ENCODE measurements at regions not wholly inside any gene's neighbourhood (a gene's known extent, or its start where the extent isn't known, plus 50 kb on each side); places are given as distances from the start of the nearest gene placed in this dataset.

DNA sequence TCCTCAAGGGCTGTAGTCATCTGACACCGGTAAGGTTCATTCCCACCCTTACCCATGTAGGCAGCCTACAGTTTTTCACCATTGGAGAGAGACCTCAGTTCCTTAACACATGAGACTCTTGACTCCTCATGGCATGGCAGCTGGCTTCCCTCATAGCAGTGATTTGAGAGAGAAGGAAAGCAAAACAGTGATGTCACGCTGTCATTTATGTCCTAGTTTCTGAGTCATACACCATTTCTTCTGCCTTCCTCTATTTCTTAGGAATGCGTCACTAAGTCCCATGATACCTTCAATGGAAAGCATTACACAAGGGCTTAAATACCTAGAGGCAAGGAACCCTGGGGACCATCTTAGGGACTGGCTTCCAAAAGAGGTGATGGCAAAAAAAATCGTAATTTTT, 226.1 kb downstream of the SPCS3 start:
- TF ChIP-seq, protein P1, sequence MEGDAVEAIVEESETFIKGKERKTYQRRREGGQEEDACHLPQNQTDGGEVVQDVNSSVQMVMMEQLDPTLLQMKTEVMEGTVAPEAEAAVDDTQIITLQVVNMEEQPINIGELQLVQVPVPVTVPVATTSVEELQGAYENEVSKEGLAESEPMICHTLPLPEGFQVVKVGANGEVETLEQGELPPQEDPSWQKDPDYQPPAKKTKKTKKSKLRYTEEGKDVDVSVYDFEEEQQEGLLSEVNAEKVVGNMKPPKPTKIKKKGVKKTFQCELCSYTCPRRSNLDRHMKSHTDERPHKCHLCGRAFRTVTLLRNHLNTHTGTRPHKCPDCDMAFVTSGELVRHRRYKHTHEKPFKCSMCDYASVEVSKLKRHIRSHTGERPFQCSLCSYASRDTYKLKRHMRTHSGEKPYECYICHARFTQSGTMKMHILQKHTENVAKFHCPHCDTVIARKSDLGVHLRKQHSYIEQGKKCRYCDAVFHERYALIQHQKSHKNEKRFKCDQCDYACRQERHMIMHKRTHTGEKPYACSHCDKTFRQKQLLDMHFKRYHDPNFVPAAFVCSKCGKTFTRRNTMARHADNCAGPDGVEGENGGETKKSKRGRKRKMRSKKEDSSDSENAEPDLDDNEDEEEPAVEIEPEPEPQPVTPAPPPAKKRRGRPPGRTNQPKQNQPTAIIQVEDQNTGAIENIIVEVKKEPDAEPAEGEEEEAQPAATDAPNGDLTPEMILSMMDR (IDR thresholded peaks at IDR 0.05), result no peak
- Histone ChIP-seq H3K27me3 (no peaks in the 10 kb centered on the region), H3K9me3 (no peaks in the 10 kb centered on the region), H3K27ac (no peak overlapping the region), H3K4me3 (no peak overlapping the region), H3K36me3 (no peaks in the 10 kb centered on the region), H3K4me1 (no peaks in the 10 kb centered on the region)
- DNase-seq (ENCODE audit: extremely low spot score in 2 of 2), result no peak
- intact Hi-C loops (cut with DNase I), result no loop called here

DNA sequence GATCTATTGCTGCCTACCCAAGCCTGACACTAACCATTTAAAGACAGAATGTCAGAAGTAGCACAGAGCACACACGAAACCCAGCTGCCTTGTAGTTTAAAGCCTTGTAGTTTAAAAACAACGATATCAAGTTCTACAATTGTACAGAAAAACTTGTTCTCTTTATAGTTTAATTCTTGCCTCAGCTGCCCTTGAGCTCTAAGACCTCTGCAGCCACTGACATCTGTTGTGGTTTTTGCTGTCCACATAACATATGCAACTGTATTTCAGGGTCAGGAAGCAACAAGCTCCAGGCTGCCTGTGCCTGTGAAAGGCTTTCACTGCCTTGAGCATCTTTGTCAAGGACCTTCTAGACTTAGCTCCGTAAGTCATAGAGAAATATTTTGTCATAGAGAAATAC, 227.2 kb downstream of the SPCS3 start:
- Histone ChIP-seq H3K36me3 (no peaks in the 10 kb centered on the region), H3K27me3 (no peaks in the 10 kb centered on the region), H3K4me3 (no peak overlapping the region), H3K9me3 (no peaks in the 10 kb centered on the region), H3K4me1 (no peaks in the 10 kb centered on the region), H3K27ac (no peak overlapping the region)
- no peak for DNase-seq (ENCODE audit: extremely low spot score in 2 of 2)
- intact Hi-C loops (cut with DNase I), result no loop called here
- TF ChIP-seq, protein P1 (IDR thresholded peaks at IDR 0.05), result no peak
- TF ChIP-seq POLR2A (IDR thresholded peaks at IDR 0.05) (no peak), POLR2AphosphoS5 (IDR thresholded peaks at IDR 0.05; ENCODE audit: insufficient read depth in 1 of 2, low read depth in 1 of 2) (no peak)

DNA sequence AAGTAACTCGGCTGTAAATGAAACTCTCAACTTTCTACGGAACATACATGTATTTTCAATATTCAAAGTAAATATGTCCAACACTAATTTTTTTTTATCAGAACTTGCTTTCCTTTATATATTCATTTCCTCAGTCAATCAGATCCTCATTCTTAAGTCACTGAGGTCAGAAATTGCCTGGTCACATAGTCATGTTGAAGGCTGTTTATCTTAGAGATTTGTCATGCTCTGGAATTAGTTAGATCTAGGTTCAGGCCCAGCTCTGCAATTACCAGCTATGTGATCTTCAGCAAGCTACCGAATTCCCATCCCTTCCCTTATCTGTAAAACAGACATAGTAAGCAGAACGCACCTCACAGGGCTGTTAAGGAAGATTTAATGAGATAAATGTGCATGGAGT, 228.8 kb downstream of the SPCS3 start:
- H3K4me3 ChIP-seq, result no peak overlapping the region
- H3K4me1 ChIP-seq, result no peaks in the 10 kb centered on the region
- no peak overlapping the region for H3K27ac ChIP-seq
- TF ChIP-seq POLR2A (IDR thresholded peaks at IDR 0.05) (no peak), POLR2AphosphoS5 (IDR thresholded peaks at IDR 0.05; ENCODE audit: insufficient read depth in 1 of 2, low read depth in 1 of 2) (no peak)
- TF ChIP-seq, protein P1 (IDR thresholded peaks at IDR 0.05), result no peak
- H3K9me3 ChIP-seq, result no peaks in the 10 kb centered on the region
- no peak for DNase-seq (ENCODE audit: extremely low spot score in 2 of 2)
- intact Hi-C loops (cut with DNase I), result no loop called here
- no peaks in the 10 kb centered on the region for H3K36me3 ChIP-seq
- H3K27me3 ChIP-seq, result no peaks in the 10 kb centered on the region

DNA sequence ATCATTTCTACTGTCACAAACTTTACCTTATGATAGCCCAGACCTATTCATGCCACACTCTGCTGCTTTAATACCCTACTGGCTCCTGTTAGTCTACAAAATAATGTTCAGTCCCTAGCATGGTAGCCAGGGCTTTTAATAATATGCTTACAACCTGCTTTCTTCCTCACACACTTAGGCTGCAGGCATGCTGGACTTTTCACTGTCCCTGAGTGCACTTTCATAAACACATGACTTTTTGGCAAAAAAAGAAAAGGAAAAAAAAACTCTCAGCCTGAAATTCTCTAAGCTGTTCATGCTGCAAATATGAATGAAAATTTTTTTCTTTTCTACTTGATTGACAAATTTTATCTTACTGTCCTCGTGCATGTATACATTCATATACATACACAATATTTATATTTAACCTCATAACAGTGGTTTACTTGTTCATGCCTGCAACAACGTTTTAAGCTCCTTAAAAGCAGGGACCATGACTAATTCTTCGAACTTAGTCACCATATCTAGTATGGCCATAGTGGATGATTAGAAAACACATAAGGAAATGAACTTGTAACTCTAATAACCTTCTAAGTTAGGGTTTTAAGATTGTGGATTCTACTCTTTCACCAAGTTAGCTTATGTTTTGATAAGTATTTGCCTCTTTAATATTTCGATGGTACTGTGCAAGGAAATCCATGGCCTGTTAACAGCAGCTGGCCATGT, 229.5 kb downstream of the SPCS3 start:
- Histone ChIP-seq H3K4me1 (no peaks in the 10 kb centered on the region), H3K27me3 (no peaks in the 10 kb centered on the region), H3K36me3 (no peaks in the 10 kb centered on the region), H3K9me3 (no peaks in the 10 kb centered on the region), H3K27ac (no peak overlapping the region), H3K4me3 (no peak overlapping the region)
- no peak for DNase-seq (ENCODE audit: extremely low spot score in 2 of 2)
- intact Hi-C loops (cut with DNase I), result no loop called here
- TF ChIP-seq, protein P1 (IDR thresholded peaks at IDR 0.05), result no peak
- TF ChIP-seq POLR2A (IDR thresholded peaks at IDR 0.05), result no peak

DNA sequence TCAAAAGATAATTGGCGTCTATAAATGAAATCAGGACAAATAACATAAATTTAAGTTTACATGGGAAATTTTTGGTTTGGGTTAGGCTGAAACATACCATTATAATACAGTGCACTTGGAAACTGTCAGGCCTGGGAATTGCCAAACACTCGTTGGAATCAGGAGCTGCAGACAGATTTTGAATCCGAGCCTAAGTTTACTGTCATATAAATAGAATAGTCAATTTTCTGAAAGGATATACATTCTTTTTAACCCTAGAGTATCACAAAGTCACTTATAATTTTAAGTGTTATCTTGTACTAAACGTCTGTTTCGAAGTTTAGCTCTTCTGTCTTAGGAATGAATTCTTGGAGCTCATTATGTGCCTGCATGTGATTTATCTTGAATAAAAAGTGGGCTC, 234.1 kb downstream of the VEGFC start:
- Histone ChIP-seq H3K27me3 (no peaks in the 10 kb centered on the region), H3K9me3 (no peaks in the 10 kb centered on the region), H3K27ac (no peak overlapping the region), H3K4me3 (no peak overlapping the region), H3K4me1 (no peaks in the 10 kb centered on the region), H3K36me3 (no peaks in the 10 kb centered on the region)
- TF ChIP-seq POLR2A (IDR thresholded peaks at IDR 0.05) (no peak), POLR2AphosphoS5 (IDR thresholded peaks at IDR 0.05; ENCODE audit: insufficient read depth in 1 of 2, low read depth in 1 of 2) (no peak)
- TF ChIP-seq, protein P1 (IDR thresholded peaks at IDR 0.05), result no peak
- DNase-seq (ENCODE audit: extremely low spot score in 2 of 2), result no peak
- intact Hi-C loops (cut with DNase I), result no loop called here

All from vagina (tissue), 2 donors.